GM21526 (cell line): ENCODE measurements at regions not wholly inside any gene's neighbourhood (a gene's known extent, or its start where the extent isn't known, plus 50 kb on each side); places are given as distances from the start of the nearest gene placed in this dataset.
"Not testable (repeated sequence)": the region's sequence is repeated elsewhere in the genome, so short reads cannot be mapped to it uniquely, and the experiment has no call there.

Source experiments
- ATAC-seq: cut with Tn5 transposase; IDR thresholded peaks from one replicate; pipeline ENCODE4 v1.9.1; 2021; ENCODE audit warnings: moderate library complexity; ENCODE audit not compliant: unreplicated experiment, low FRiP score

GRCh38 chr3:104896624-104897023 is 470.1 kb upstream of the ALCAM start:
- no peak for ATAC-seq

GRCh38 chr3:104901396-104901795 is 465.3 kb upstream of the ALCAM start:
- ATAC-seq, result no peak

- ATAC-seq, result no peak
Measured at GRCh38 chr3:104903064-104903463, 463.6 kb upstream of the ALCAM start.

GRCh38 chr3:104906001-104906639 is 460.6 kb upstream of the ALCAM start:
- no peak for ATAC-seq

GRCh38 chr3:104907507-104907906 is 459.2 kb upstream of the ALCAM start:
- ATAC-seq, result no peak

- no peak for ATAC-seq
Measured at GRCh38 chr3:104908761-104909160, 457.9 kb upstream of the ALCAM start.

GRCh38 chr3:104909198-104909597 is 457.5 kb upstream of the ALCAM start:
- ATAC-seq, result no peak

- no peak for ATAC-seq
Measured at GRCh38 chr3:104909721-104910120, 457.0 kb upstream of the ALCAM start.

GRCh38 chr3:104911376-104911775 is 455.3 kb upstream of the ALCAM start:
- no peak for ATAC-seq

GRCh38 chr3:104916971-104917370 is 449.7 kb upstream of the ALCAM start:
- no peak for ATAC-seq

- ATAC-seq, result no peak
Measured at GRCh38 chr3:104920512-104920911, 446.2 kb upstream of the ALCAM start.

GRCh38 chr3:104933972-104934371 is 432.7 kb upstream of the ALCAM start:
- no peak for ATAC-seq

- no peak for ATAC-seq
Measured at GRCh38 chr3:104935613-104936012, 431.1 kb upstream of the ALCAM start.

GRCh38 chr3:104939196-104939595 is 427.5 kb upstream of the ALCAM start:
- no peak for ATAC-seq

- ATAC-seq, result no peak
Measured at GRCh38 chr3:104941785-104942184, 424.9 kb upstream of the ALCAM start.

GRCh38 chr3:104943974-104944373 is 422.7 kb upstream of the ALCAM start:
- ATAC-seq, result no peak

- no peak for ATAC-seq
Measured at GRCh38 chr3:104947943-104948342, 418.8 kb upstream of the ALCAM start.

GRCh38 chr3:104949810-104950209 is 416.9 kb upstream of the ALCAM start:
- ATAC-seq, result not testable (repeated sequence)

GRCh38 chr3:104951426-104951825 is 415.3 kb upstream of the ALCAM start:
- ATAC-seq, result no peak

GRCh38 chr3:104952146-104952972 is 414.4 kb upstream of the ALCAM start:
- no peak for ATAC-seq

- no peak for ATAC-seq
Measured at GRCh38 chr3:104956620-104957345, 409.9 kb upstream of the ALCAM start.
